Trophoblast cell (in vitro differentiated cells and primary cell): ENCODE measurements at regions not wholly inside any gene's neighbourhood (a gene's known extent, or its start where the extent isn't known, plus 50 kb on each side); places are given as distances from the start of the nearest gene placed in this dataset.

Experiments
- DNase-seq, 2 donors: peaks; one replicate each; pipeline ENCODE4 v3.0.0-alpha.2; 2016
- H2AFZ ChIP-seq: 2 replicates; pipeline ENCODE4 v1.6.1; 2013; ENCODE audit warnings: low read length, moderate library complexity, mild to moderate bottlenecking; ENCODE audit not compliant: insufficient read depth, poor library complexity
- H2AK5ac ChIP-seq: 2 replicates; pipeline ENCODE4 v1.6.1; 2013; ENCODE audit warnings: mild to moderate bottlenecking, low read length
- H2BK120ac ChIP-seq: 2 replicates; pipeline ENCODE4 v1.6.1; 2013; ENCODE audit warnings: low read length, mild to moderate bottlenecking, moderate library complexity; ENCODE audit not compliant: insufficient read depth, poor library complexity
- H2BK12ac ChIP-seq: 2 replicates; pipeline ENCODE4 v1.6.1; 2013; ENCODE audit warnings: mild to moderate bottlenecking, low read length, moderate library complexity
- H2BK5ac ChIP-seq: 2 replicates; pipeline ENCODE4 v1.6.1; 2013; ENCODE audit warnings: low read length, low read depth, moderate library complexity, mild to moderate bottlenecking; ENCODE audit not compliant: poor library complexity
- H3K14ac ChIP-seq: 2 replicates; pipeline ENCODE4 v1.6.1; 2013; ENCODE audit warnings: mild to moderate bottlenecking, low read length
- H3K18ac ChIP-seq: 2 replicates; pipeline ENCODE4 v1.6.1; 2013; ENCODE audit warnings: mild to moderate bottlenecking, low read length
- H3K23ac ChIP-seq: 2 replicates; pipeline ENCODE4 v1.6.1; 2013; ENCODE audit warnings: low read length
- H3K27ac ChIP-seq: 2 replicates; pipeline ENCODE4 v1.5.1; 2013; ENCODE audit warnings: low read depth, mild to moderate bottlenecking, inconsistent platforms, low read length, moderate library complexity
- H3K27me3 ChIP-seq: 2 replicates; pipeline ENCODE4 v1.6.1; 2013; ENCODE audit warnings: inconsistent platforms, mild to moderate bottlenecking, low read length, moderate library complexity; ENCODE audit not compliant: insufficient read depth
- H3K36me3 ChIP-seq, 2 experiments: 1 replicate in 1 of 2; 2 replicates in 1 of 2; pipeline ENCODE4 v1.6.1; 2013; ENCODE audit warnings: low read length in 2 of 2, mild to moderate bottlenecking in 2 of 2, moderate library complexity in 1 of 2; ENCODE audit not compliant: insufficient read depth in 2 of 2, control insufficient read depth in 1 of 2
- H3K4ac ChIP-seq: 2 replicates; pipeline ENCODE4 v1.6.1; 2013; ENCODE audit warnings: low read depth, mild to moderate bottlenecking, low read length, moderate library complexity
- H3K4me1 ChIP-seq, 2 experiments: 1 replicate in 1 of 2; 2 replicates in 1 of 2; pipeline ENCODE4 v1.6.1; 2013; ENCODE audit warnings: low read length in 2 of 2, mild to moderate bottlenecking in 2 of 2, moderate library complexity in 1 of 2; ENCODE audit not compliant: insufficient read depth in 2 of 2, control insufficient read depth in 1 of 2
- H3K4me2 ChIP-seq: 2 replicates; pipeline ENCODE4 v1.6.1; 2013; ENCODE audit warnings: inconsistent platforms, mild to moderate bottlenecking, low read length, moderate library complexity
- H3K4me3 ChIP-seq: 2 replicates; pipeline ENCODE4 v1.5.1; 2013; ENCODE audit warnings: mild to moderate bottlenecking, low read depth, low read length, inconsistent platforms
- H3K79me1 ChIP-seq: one replicate; pipeline ENCODE4 v1.6.1; 2013; ENCODE audit warnings: low read length
- H3K79me2 ChIP-seq: 2 replicates; pipeline ENCODE4 v1.6.1; 2013; ENCODE audit warnings: low read length, mild to moderate bottlenecking; ENCODE audit not compliant: control insufficient read depth, insufficient read depth, poor library complexity
- H3K9ac ChIP-seq: 2 replicates; pipeline ENCODE4 v1.6.1; 2013; ENCODE audit warnings: mild to moderate bottlenecking, low read length
- H3K9me3 ChIP-seq: 2 replicates; pipeline ENCODE4 v1.6.1; 2013; ENCODE audit warnings: low read depth, mild to moderate bottlenecking, control low read depth, inconsistent platforms, low read length; ENCODE audit not compliant: insufficient read depth
- H4K12ac ChIP-seq: 2 replicates; pipeline ENCODE4 v1.6.1; 2013; ENCODE audit warnings: low read depth, mild to moderate bottlenecking, low read length, moderate library complexity
- H4K8ac ChIP-seq: 2 replicates; pipeline ENCODE4 v1.6.1; 2013; ENCODE audit warnings: low read depth, mild to moderate bottlenecking, low read length, moderate library complexity
- H4K91ac ChIP-seq: one replicate; pipeline ENCODE4 v1.6.1; 2013; ENCODE audit warnings: low read depth, mild to moderate bottlenecking, low read length, moderate library complexity
- WGBS: extraction: QIAGEN DNeasy Blood & Tissue Kit; methylation state at CpG from one replicate; pipeline ENCODE4 v1.1.7; 2013; ENCODE audit warnings: missing lambda C conversion rate; ENCODE audit not compliant: insufficient read length, insufficient coverage; ENCODE audit errors: extremely low coverage; 5-methylcytosine and 5-hydroxymethylcytosine counted together

- H2AFZ ChIP-seq: no peak overlapping the region
- DNase-seq: no peak
- H2BK12ac ChIP-seq: no peak overlapping the region
- H4K8ac ChIP-seq: no peak overlapping the region
- no peak overlapping the region for H3K23ac ChIP-seq
- no peak overlapping the region for H2BK120ac ChIP-seq
- no peak overlapping the region for H4K12ac ChIP-seq
- no peak overlapping the region for H3K4me2 ChIP-seq
- H3K27ac ChIP-seq: no peak overlapping the region
- H3K9me3 ChIP-seq: peaks cover 1% of the 10 kb centered on the region
- no peaks in the 10 kb centered on the region for H3K79me1 ChIP-seq
- H3K4me1 ChIP-seq: no peaks in the 10 kb centered on the region
- H3K27me3 ChIP-seq: no peaks in the 10 kb centered on the region
- no peak overlapping the region for H3K9ac ChIP-seq
- H2BK5ac ChIP-seq: no peak overlapping the region
- no peaks in the 10 kb centered on the region for H3K36me3 ChIP-seq
- no CpG with 5 or more reads among the region's 3 CpGs for WGBS
- H3K4me3 ChIP-seq: no peak overlapping the region
- H3K79me2 ChIP-seq: no peaks in the 10 kb centered on the region
- H3K18ac ChIP-seq: no peak overlapping the region
- H3K14ac ChIP-seq: no peak overlapping the region
- H2AK5ac ChIP-seq: no peak overlapping the region
- no peak overlapping the region for H3K4ac ChIP-seq
- no peak overlapping the region for H4K91ac ChIP-seq
Measured at GRCh38 chr20:12177657-12178293, 260.1 kb downstream of the BTBD3 start.

GRCh38 chr20:12179692-12180091, 262.0 kb downstream of the BTBD3 start:
- Histone ChIP-seq H3K4me1 (no peaks in the 10 kb centered on the region), H3K79me1 (no peaks in the 10 kb centered on the region), H3K27ac (no peak overlapping the region), H3K4me2 (no peak overlapping the region), H3K4me3 (no peak overlapping the region), H4K12ac (no peak overlapping the region), H3K23ac (no peak overlapping the region), H3K36me3 (no peaks in the 10 kb centered on the region), H3K79me2 (no peaks in the 10 kb centered on the region), H2AFZ (no peak overlapping the region), H3K14ac (no peak overlapping the region), H3K27me3 (no peaks in the 10 kb centered on the region), H3K9me3 (peaks cover 1% of the 10 kb centered on the region), H3K4ac (no peak overlapping the region), H3K18ac (no peak overlapping the region), H4K8ac (no peak overlapping the region), H3K9ac (no peak overlapping the region), H2BK120ac (no peak overlapping the region), H4K91ac (no peak overlapping the region), H2BK12ac (no peak overlapping the region), H2AK5ac (no peak overlapping the region), H2BK5ac (no peak overlapping the region)
- WGBS: no CpG with 5 or more reads among the region's 1 CpG
- no peak for DNase-seq

- Histone ChIP-seq H3K4me1 (no peaks in the 10 kb centered on the region), H3K27me3 (no peaks in the 10 kb centered on the region), H4K8ac (no peak overlapping the region), H3K36me3 (no peaks in the 10 kb centered on the region), H3K27ac (no peak overlapping the region), H4K12ac (no peak overlapping the region), H3K4me2 (no peak overlapping the region), H2AK5ac (no peak overlapping the region), H3K23ac (no peak overlapping the region), H2BK12ac (no peak overlapping the region), H3K14ac (no peak overlapping the region), H4K91ac (no peak overlapping the region), H3K4ac (no peak overlapping the region), H2AFZ (no peak overlapping the region), H3K18ac (no peak overlapping the region), H3K4me3 (no peak overlapping the region), H3K79me1 (no peaks in the 10 kb centered on the region), H2BK5ac (no peak overlapping the region), H3K9ac (no peak overlapping the region), H3K9me3 (peaks cover 1% of the 10 kb centered on the region), H2BK120ac (no peak overlapping the region), H3K79me2 (no peaks in the 10 kb centered on the region)
- no CpG with 5 or more reads among the region's 5 CpGs for WGBS
- no peak for DNase-seq
Measured at GRCh38 chr20:12180107-12180661, 262.5 kb downstream of the BTBD3 start.

GRCh38 chr20:12198281-12198680, 280.6 kb downstream of the BTBD3 start:
- no peak overlapping the region for H3K4ac ChIP-seq
- no peak overlapping the region for H4K12ac ChIP-seq
- no peak overlapping the region for H4K8ac ChIP-seq
- no peak overlapping the region for H3K23ac ChIP-seq
- H3K79me1 ChIP-seq: no peaks in the 10 kb centered on the region
- H2AK5ac ChIP-seq: no peak overlapping the region
- H3K14ac ChIP-seq: no peak overlapping the region
- H3K27me3 ChIP-seq: no peaks in the 10 kb centered on the region
- H3K27ac ChIP-seq: no peak overlapping the region
- H3K36me3 ChIP-seq: no peaks in the 10 kb centered on the region
- H2AFZ ChIP-seq: no peak overlapping the region
- no peak overlapping the region for H2BK120ac ChIP-seq
- H3K18ac ChIP-seq: no peak overlapping the region
- no peak overlapping the region for H4K91ac ChIP-seq
- H3K4me3 ChIP-seq: no peak overlapping the region
- no peak overlapping the region for H2BK12ac ChIP-seq
- H3K4me2 ChIP-seq: no peak overlapping the region
- H3K79me2 ChIP-seq: no peaks in the 10 kb centered on the region
- no peak overlapping the region for H2BK5ac ChIP-seq
- peaks cover 2% of the 10 kb centered on the region for H3K9me3 ChIP-seq
- no peak overlapping the region for H3K9ac ChIP-seq
- no peak for DNase-seq
- H3K4me1 ChIP-seq: peaks cover 0 to 3% of the 10 kb centered on the region in 2 experiments
